ENCODE measurements at regions not wholly inside any gene's neighbourhood (a gene's known extent, or its start where the extent isn't known, plus 50 kb on each side); places are given as distances from the start of the nearest gene placed in this dataset.

DNA sequence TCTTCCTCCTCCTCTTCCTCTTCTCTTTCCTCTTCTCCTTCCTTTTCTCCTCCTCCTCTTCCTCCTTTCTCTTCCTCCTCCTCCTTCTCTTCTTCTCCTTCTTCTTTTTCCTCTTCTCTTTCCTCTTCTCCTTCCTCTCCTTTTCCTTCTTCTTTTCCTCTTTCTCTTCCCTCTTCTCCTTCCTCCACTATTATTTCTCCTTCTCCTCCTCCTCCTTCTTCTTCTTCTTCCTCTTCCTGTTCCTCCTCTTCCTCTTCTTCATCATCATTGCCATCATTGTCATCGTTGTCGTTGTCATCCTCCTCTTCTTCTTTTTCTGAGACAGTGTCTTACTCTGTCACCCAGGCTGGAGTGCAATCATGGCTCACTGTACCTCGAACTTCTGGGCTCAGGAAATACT is 256.3 kb upstream of the SOX4 start:
- TF ChIP-seq, protein P1, sequence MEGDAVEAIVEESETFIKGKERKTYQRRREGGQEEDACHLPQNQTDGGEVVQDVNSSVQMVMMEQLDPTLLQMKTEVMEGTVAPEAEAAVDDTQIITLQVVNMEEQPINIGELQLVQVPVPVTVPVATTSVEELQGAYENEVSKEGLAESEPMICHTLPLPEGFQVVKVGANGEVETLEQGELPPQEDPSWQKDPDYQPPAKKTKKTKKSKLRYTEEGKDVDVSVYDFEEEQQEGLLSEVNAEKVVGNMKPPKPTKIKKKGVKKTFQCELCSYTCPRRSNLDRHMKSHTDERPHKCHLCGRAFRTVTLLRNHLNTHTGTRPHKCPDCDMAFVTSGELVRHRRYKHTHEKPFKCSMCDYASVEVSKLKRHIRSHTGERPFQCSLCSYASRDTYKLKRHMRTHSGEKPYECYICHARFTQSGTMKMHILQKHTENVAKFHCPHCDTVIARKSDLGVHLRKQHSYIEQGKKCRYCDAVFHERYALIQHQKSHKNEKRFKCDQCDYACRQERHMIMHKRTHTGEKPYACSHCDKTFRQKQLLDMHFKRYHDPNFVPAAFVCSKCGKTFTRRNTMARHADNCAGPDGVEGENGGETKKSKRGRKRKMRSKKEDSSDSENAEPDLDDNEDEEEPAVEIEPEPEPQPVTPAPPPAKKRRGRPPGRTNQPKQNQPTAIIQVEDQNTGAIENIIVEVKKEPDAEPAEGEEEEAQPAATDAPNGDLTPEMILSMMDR (IDR thresholded peaks at IDR 0.05) = no peak
- no peak for TF ChIP-seq POLR2A (IDR thresholded peaks at IDR 0.05)

Data from body of pancreas (tissue), 4 donors.